SK-MEL-5 (cell line): ENCODE measurements at regions not wholly inside any gene's neighbourhood (a gene's known extent, or its start where the extent isn't known, plus 50 kb on each side); places are given as distances from the start of the nearest gene placed in this dataset.
"Not testable (repeated sequence)": the region's sequence is repeated elsewhere in the genome, so short reads cannot be mapped to it uniquely, and the experiment has no call there.

Source experiments
- DNase-seq: peaks from one replicate; pipeline ENCODE4 v3.0.0-alpha.2; 2016; ENCODE audit warnings: low read depth, low spot score
- in situ Hi-C: cut with HindIII; loops from 2 replicates; pipeline ENCODE4 v1.10.0; 2016; ENCODE audit warnings: low sequenced_read_pairs, high pct_unique_total_duplicates, low pct_unique_long_range_greater_than_20kb

DNA sequence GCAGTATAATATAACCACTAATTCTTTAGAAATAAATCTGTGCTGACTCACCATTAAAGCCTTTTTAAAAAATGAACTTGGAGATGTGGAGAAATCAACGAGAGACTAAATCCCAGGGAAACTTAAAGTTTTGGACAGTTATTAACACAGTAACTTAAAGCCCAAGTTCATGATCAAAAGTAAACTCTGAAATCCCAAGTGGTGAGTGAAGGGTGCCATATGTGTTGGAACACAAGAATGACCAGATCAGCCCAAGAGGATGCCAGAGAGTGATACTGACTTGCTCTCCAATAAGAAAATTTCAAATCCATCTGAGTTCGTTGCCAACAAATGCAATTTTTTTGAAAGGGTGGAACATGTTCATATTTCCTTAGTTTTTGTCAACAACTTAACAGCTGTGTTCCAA, 838.1 kb upstream of the ACVR2A start:
- no peak for DNase-seq
- in situ Hi-C loops = no loop called here

DNA sequence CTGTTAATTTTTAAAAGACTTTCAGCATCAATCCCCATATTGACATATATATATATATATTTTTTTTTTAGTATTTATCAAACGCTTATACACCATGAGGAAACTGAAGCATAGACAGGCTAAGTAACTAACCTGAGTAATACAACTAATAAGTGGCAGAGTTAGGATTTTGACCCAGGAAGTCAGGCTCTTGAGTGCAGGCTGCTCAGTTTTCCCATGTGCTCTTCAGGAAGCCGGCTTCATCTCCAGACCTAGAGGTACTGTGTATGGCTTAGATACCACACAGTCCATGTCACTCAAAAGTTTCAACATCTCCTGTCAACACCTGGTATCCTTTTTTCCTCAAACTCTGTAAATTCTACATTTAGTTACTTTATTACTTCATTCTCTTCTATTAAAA, 841.7 kb upstream of the ACVR2A start:
- in situ Hi-C loops = no loop called here
- DNase-seq = no peak

DNA sequence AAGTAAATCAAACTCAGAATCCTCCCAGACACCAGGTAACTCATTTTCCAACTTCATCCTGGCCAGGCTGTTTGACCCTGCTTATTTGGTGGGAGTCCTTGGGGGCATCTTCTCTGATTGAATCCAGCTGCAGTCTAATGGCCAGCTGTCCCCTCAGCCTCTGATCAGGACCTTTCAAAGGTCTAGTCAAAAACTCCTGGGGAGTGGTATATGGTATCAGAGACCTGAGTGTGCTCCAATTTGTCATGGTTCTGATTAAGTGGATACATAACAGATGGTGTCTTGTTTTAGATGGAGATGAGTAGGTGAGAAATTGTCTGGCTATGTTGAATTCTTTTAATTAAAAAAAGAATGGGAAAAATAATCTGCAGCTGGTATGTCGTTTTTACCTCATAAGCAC, 842.6 kb upstream of the ACVR2A start:
- DNase-seq = no peak
- in situ Hi-C loops = no loop called here

DNA sequence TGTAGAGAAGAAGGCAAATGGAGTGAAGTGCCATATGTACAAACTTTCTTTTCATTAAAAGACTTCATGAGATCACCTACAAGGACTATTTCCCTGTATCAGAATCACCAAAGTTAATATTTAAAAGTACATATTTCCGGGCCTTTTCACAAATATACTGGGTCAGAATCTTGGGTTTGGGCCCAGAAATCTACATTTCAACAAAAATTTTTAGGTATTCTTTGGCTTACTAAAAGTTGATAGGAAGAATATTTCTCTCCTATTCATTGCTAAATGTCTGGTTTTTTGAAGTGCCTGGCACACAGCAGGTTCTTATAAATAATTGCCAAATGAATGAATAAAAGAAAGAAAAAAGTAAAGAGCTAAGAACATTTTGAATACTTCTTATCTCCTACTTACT, 843.8 kb upstream of the ACVR2A start:
- no peak for DNase-seq
- in situ Hi-C loops = no loop called here

DNA sequence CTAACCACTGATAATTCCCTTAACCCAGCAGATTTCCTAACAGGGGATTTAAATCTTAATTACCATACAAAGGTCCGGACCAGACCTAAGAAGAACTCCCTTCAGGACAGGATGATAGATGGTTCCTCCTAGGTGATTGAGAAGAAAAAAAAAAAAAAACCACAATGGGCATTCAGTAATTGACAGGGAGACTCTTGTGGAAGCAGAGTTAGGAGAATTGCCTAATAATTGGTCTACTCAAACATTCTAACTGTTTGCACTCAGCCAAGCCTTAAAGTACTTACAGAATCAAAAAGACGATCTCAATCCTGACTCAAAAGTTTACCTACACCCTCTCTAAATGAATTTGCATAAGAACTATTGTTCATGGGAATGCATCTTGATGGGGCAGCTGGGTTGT, 844.7 kb upstream of the ACVR2A start:
- in situ Hi-C loops, DNase-seq: not testable (repeated sequence)

DNA sequence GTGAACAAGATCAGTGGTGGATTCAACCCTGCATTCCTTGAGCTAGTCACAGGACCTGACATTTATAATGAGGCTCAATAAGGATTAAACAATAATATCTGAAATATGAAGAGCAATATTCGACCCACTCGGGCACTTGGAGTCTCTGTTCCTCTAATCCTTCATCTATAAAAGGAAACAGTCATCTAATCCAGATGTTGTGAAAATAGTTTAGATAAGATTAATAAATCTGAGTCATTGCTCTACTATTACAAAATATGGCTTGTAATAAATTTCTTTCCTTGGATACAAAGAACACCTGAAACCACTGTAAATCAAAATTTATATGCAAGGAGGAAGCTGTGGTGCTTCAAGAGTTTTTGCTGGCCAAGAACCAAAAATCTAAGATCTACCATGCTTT, 846.9 kb upstream of the ACVR2A start:
- no peak for DNase-seq
- in situ Hi-C loops = no loop called here

DNA sequence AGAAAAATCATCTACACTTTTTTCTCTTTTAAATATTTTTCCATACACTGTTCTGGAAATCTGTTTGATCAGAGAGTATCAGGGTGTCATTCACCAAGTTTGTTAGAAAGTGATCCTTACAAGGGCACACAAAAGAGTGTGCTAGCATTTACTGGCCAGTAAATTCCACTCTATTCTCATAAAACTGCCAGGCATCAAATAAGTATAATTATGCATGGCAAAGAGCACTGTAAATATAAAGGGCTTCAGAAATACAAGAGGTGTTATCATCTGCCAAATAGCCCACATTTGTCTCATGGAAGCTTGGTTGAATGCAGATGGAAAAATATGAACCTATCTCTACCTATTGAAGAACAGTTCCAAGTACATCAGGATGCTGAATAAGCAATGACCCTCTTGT, 847.3 kb upstream of the ACVR2A start:
- in situ Hi-C loops = no loop called here
- DNase-seq = no peak

DNA sequence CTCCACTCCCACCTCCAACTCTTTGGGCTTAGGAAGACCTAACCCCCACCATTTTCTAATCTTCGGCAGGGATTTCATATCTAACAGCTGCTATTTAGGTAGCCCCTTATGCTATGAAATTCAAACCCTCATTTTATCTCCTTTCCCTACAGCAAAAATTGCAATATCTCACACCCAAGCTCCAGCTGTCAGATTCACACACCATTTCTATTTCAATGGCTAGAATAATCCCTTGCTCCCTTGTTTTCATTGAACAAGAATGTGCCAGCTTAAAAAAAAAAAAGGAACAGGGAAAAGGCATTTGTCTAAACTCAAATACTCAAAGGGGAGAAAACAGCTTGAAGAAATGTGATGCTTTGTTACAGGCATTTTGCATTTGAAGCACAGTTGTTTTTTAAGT, 850.6 kb upstream of the ACVR2A start:
- no peak for DNase-seq
- in situ Hi-C loops = no loop called here

DNA sequence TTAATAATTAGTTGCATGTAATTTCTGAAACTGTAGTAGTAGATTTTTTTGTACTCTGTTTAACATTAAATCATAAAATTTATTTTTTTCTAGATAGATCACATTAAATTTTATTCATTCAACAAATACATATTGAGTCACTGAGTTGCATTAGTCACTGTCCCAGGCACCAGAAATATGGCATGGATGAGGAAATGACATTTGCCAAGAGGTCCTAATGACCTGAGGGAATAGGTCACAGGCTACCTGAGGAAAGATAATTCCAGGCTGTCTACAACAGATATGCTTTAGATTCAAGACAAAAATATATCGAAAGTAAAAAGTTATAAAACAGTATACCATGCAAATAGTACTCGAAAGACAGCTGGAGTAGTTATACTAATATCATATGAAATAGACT, 852.4 kb upstream of the ACVR2A start:
- in situ Hi-C loops = no loop called here
- no peak for DNase-seq

DNA sequence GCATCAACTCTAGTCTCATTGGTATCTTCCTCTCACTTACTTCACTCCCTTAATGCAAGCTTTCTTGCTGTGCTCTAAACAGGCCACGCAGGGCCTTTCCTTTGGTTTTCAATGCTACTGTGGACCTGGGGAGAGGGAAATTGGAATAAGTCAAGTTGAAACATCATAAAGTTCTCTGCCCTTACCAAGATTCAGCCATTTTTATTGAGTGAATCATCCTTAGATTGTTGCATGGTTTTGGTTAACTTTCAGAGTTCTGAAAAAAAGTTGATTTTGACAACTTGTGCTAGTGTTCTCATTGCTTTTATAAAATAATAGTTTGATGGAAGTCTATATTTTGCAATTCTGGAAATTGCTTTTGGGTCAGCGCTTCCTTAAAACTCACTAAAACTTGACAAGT, 852.8 kb upstream of the ACVR2A start:
- in situ Hi-C loops = no loop called here
- no peak for DNase-seq

DNA sequence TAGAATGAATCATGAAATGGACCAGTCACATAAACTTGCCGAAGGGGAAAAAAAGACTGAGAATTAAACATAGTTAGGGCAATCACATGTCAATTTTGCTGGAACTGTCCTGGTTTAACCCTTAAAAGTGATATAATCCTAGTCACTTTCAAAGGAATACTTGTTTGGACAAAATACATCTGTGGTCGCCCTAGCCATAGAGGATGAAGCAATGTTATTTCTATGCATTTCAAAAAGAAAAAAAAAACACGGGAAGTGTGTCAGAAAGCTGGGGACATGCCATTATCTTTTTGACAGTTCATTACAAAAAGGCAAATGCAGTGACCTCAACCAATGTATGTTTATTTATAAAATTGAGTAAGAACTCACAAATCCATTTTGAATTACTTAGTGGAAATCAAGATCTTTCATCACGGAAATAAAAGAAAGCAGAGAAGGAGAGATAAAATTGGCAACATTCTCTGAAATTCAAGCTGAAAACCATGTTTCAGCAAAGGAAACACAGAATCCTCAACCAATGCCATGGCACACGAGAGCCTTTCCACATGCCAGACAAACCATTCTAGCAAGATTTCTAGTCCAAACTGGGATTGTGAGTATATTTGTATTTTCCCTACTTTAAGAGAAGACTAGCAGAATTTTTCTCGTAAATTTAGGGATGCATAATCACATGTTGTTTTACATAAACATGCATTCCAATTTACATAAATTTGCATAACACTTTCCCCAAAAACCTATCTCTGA, 854.3 kb upstream of the ACVR2A start:
- peak; percentile 19 for DNase-seq
- in situ Hi-C loops = no loop called here

DNA sequence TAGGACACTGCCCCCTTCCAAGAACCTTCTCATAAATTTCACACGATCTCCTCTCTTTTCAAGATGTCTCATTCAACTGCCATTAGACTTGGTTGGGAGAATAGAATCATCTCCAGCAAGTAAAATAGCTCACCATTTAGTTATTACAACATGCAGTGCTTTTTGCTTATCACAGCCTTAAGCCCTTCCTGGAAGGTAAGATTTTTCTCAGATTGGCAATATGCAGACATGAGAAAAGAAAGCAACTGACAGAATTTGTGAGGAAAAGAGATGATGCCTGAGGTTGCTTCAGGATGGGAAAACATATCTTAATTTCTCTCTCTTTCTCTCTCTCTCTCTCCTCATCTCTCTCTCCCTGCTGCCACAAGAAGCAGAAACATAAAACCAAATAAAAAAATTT, 855.1 kb upstream of the ACVR2A start:
- DNase-seq = no peak
- in situ Hi-C loops = no loop called here

DNA sequence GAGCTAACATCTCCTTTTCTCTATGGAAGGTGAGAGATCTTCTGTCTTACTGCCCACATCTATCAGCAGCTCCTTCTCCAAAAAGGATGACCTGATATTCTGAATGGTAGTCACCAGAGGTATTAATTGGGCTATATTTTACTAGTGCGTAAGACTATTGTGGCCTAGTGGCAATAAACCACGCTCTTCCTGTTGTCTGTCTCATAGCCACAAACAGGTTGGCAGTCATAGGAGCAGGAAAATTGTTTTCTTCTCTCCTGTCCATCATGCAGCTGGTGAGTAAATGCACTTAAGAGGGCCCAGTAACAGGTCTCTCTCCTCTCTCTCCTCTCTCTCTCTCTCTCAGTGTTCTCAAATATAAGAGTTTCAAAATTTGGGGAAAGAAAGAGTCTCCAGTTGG, 856.8 kb upstream of the ACVR2A start:
- DNase-seq = no peak
- in situ Hi-C loops = no loop called here

DNA sequence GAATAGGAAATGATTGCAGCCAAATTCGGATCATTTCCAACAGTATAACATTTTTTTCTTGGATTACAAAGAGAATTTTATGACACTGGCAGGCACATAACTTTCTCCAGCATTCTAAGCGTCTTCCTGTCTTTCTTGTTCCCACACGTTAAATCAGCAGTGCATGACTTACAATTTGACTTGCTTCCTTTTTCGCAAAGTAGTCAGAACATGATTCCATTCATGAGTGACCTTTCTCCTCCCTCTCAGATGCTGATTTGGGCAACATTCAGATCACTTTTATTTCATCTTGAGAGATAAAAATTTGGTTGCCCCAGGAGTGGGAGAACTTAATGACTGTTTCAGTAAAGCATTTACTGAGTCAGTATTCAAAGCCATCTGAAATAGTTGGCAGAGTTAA, 858.7 kb upstream of the ACVR2A start:
- in situ Hi-C loops = no loop called here
- DNase-seq = peak; percentile 71

DNA sequence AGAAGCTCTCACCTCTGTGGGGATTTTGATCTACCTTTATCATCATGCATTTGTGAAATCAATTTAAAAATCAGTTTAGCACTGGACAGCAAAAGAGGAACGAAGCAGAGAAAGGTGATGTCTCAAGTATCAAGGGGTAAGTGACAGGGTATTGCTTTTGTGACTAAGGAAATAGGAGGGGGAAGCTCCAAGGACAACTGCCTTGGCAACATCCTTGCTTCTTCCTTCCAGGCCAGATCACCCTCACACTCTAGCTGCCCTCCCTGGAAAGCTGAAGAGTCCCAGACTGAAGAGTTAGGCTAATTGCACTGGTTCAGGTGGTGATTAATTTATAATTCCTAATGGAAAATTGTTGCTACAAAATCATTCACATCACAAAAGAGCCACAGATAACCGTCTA, 859.1 kb upstream of the ACVR2A start:
- in situ Hi-C loops = no loop called here
- no peak for DNase-seq

DNA sequence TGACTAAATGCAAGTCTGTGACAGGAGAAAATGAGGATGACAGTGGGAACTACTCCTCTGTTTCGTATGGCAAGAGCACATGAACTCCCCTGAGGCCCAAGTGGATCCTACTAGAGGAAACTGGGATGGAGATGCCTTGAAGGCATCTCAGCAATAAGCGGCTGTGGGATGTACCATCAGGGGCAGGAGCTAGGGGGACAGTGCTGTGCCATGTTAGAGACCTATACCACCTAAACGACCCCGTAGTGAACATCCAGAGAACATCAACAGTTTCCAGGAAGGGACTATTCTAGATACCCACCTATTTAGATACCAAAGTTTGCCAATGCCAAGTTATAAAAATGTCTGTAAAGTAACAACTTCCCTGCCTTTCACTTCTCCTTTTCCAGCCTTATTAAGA, 860.8 kb upstream of the ACVR2A start:
- peak; percentile 29 for DNase-seq
- in situ Hi-C loops = no loop called here

DNA sequence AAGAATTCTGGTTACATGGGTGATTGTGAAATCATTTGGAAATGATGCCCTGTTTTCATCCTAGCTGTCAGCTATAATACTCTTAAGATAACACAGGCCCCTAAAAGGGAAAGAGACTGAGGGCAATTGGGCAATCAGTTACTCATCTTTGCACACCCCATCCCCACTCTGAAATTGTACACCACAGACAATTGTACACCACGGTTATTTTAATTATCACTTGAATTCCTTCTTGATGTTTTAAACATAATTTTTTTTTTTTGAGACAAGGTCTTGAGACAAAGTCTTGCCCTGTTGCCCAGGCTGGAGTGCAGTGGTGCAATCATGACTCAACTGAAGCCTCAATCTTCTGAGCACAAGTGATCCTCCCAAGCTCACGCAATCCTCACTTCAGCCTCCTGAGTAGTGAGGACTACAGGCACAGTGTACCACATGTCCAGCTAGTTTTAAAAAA, 862.4 kb upstream of the ACVR2A start:
- in situ Hi-C loops = no loop called here
- DNase-seq = no peak

DNA sequence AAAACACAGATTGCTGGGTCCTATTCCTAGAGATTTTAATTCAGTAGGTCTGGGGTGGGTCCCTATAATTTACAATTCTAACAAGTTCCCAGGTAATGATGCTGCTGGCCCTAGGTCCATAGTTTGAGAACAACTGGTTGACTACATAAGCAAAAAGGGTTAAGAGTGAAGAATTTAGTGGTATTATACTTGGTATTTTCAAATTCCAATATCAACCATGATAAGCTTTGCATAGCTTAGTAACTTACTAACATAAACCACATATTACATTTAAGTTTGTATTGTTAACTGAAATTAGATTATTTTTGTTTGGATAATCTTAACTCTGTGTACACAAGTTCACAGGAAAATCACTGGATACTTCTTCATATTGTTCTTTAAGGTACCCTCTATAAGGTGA, 862.9 kb upstream of the ACVR2A start:
- in situ Hi-C loops = no loop called here
- no peak for DNase-seq

DNA sequence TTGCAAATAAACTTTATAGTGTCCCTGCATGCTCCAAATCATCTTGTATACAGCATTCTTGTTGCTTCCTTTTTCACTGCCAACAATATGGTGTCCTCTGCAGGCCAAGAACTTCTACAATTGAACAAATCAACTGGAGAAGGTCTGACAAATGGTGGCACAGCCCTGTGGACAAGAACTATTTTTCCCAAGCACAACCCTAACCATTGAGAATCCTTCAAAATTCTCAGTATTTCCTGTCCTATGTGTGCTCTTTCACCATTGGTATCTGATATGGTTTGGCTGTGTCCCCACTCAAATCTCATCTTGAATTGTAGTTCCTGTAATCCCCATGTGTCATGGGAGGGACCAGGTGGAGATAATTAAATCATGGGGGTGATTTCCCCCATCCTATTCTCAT, 865.1 kb upstream of the ACVR2A start:
- in situ Hi-C loops = no loop called here

More for the DNA sequence above, 865.1 kb upstream of the ACVR2A start:
- DNase-seq = no peak
